SK-N-SH (cell line): ENCODE measurements at regions not wholly inside any gene's neighbourhood (a gene's known extent, or its start where the extent isn't known, plus 50 kb on each side); places are given as distances from the start of the nearest gene placed in this dataset.

Experiments
- CTCF ChIA-PET: fragments of 300-600, 350-600 bp; formaldehyde crosslinking; extraction: SDS; loops from one replicate; lab custom pipeline; 2021; lab: Yijun Ruan, JAX
- POLR2A ChIA-PET: fragments of 350-600 bp; sonication (Branson Sonifier 250); formaldehyde crosslinking; extraction: SDS; loops from one replicate; lab custom pipeline; 2020; ENCODE audit warnings: antibody characterized with exemption, inconsistent platforms; lab: Yijun Ruan, JAX
- DNase-seq: peaks from one replicate; pipeline ENCODE4 v3.0.0; 2012
- H2AFZ ChIP-seq: fragments of 200-600 bp; sonication (generic); 2 replicates; pipeline ENCODE4 v1.8.1; 2016; ENCODE audit warnings: antibody characterized with exemption, mild to moderate bottlenecking, low read depth
- H3F3A ChIP-seq: fragments of 200-600 bp; sonication (generic); replicated peaks from 2 replicates; pipeline ENCODE3; 2016; ENCODE audit warnings: antibody characterized with exemption, mild to moderate bottlenecking; ENCODE audit not compliant: insufficient read depth
- H3K27ac ChIP-seq, 2 experiments: fragments of 200-500 bp in 1 of 2; fragments of 200-600 bp in 1 of 2; sonication (Bioruptor generic) in 1 of 2; sonication (generic), shearing (Covaris generic) in 1 of 2; 2 replicates each; pipeline versions ENCODE4 v1.5.1 to v1.6.1; 2014 to 2016; ENCODE audit warnings: low read depth in 2 of 2, inconsistent platforms in 1 of 2, low read length in 1 of 2, mild to moderate bottlenecking in 1 of 2, mixed read lengths in 1 of 2
- H3K27me3 ChIP-seq: fragments of 200-600 bp; sonication (generic), shearing (Covaris generic); 2 replicates; pipeline ENCODE4 v1.6.1; 2016; ENCODE audit warnings: mixed run types; ENCODE audit not compliant: insufficient read depth
- H3K36me3 ChIP-seq, 2 experiments: fragments of 200-500 bp in 1 of 2; fragments of 200-600 bp in 1 of 2; sonication (Bioruptor generic) in 1 of 2; sonication (generic) in 1 of 2; replicated peaks in 1 of 2; 2 replicates each; pipeline versions ENCODE3 to v1.5.1; 2014 to 2016; ENCODE audit warnings: low read length in 1 of 2, mild to moderate bottlenecking in 1 of 2; ENCODE audit not compliant: insufficient read depth in 2 of 2, control insufficient read depth in 1 of 2
- H3K4me1 ChIP-seq, 2 experiments: fragments of 200-500 bp in 1 of 2; fragments of 200-600 bp in 1 of 2; sonication (Bioruptor generic) in 1 of 2; sonication (generic), shearing (Covaris generic) in 1 of 2; 2 replicates each; pipeline versions ENCODE4 v1.5.1 to v1.6.1; 2014 to 2016; ENCODE audit warnings: low read depth in 1 of 2, low read length in 1 of 2, mixed run types in 1 of 2; ENCODE audit not compliant: insufficient read depth in 2 of 2, control insufficient read depth in 1 of 2
- H3K4me2 ChIP-seq: fragments of 200-600 bp; sonication (generic), shearing (Covaris generic); 2 replicates; pipeline ENCODE4 v1.6.1; 2017; ENCODE audit warnings: mixed run types
- H3K4me3 ChIP-seq, 2 experiments: fragments of 200-500 bp in 1 of 2; fragments of 200-600 bp in 1 of 2; sonication (Bioruptor generic) in 1 of 2; sonication (generic), shearing (Covaris generic) in 1 of 2; 2 replicates each; pipeline versions ENCODE4 v1.5.1 to v1.8.1; 2014 to 2016; ENCODE audit warnings: low read depth in 2 of 2, inconsistent platforms in 1 of 2, low read length in 1 of 2, mild to moderate bottlenecking in 1 of 2, mixed read lengths in 1 of 2, moderate library complexity in 1 of 2
- H3K79me2 ChIP-seq: fragments of 200-600 bp; sonication (generic); 2 replicates; pipeline ENCODE4 v1.8.1; 2017; ENCODE audit warnings: mild to moderate bottlenecking; ENCODE audit not compliant: insufficient read depth
- H3K9ac ChIP-seq: fragments of 200-600 bp; sonication (generic); 2 replicates; pipeline ENCODE4 v1.6.1; 2017; ENCODE audit warnings: mixed run types
- H3K9me2 ChIP-seq: fragments of 200-600 bp; sonication (generic); 2 replicates; pipeline ENCODE4 v1.6.1; 2017; ENCODE audit warnings: mixed run types
- H3K9me3 ChIP-seq: fragments of 200-600 bp; sonication (generic); 2 replicates; pipeline ENCODE4 v1.6.1; 2017; ENCODE audit warnings: mixed run types, mild to moderate bottlenecking, moderate library complexity
- H4K20me1 ChIP-seq: fragments of 200-600 bp; sonication (generic); 2 replicates; pipeline ENCODE4 v1.6.1; 2017; ENCODE audit warnings: mild to moderate bottlenecking, mixed run types; ENCODE audit not compliant: insufficient read depth
- CHD2 ChIP-seq: fragments of 150-350 bp; IDR thresholded peaks from 2 replicates; pipeline ENCODE4 v1.6.1; 2018; ENCODE audit warnings: low read length; ENCODE audit not compliant: partially characterized antibody
- ELF1 ChIP-seq: IDR thresholded peaks from 2 replicates; pipeline ENCODE4 v1.4.0; 2012
- EP300 ChIP-seq, 2 experiments: IDR thresholded peaks; 2 replicates each; pipeline versions ENCODE4 v1.4.0 to v1.6.1; 2012; ENCODE audit warnings: borderline replicate concordance in 1 of 2, low read depth in 1 of 2, low read length in 1 of 2
- EZH2phosphoT487 ChIP-seq: fragments of 200-600 bp; sonication (generic); IDR thresholded peaks from 2 replicates; pipeline ENCODE4 v1.6.1; 2017; ENCODE audit warnings: low read depth, mixed run types, mild to moderate bottlenecking, antibody characterized with exemption, moderate library complexity, borderline replicate concordance
- FOSL2 ChIP-seq: IDR thresholded peaks from 2 replicates; pipeline ENCODE4 v1.4.0; 2012; ENCODE audit warnings: low read depth, mild to moderate bottlenecking, moderate library complexity, borderline replicate concordance
- FOXJ3 ChIP-seq: sonication (generic); formaldehyde crosslinking; IDR thresholded peaks from 2 replicates; pipeline ENCODE4 v1.5.1; 2020; ENCODE audit warnings: mild to moderate bottlenecking, missing genetic modification reagents
- FOXM1 ChIP-seq: IDR thresholded peaks from 2 replicates; pipeline ENCODE4 v1.4.0; 2012; ENCODE audit warnings: low read depth, mild to moderate bottlenecking
- GABPA ChIP-seq: IDR thresholded peaks from 2 replicates; pipeline ENCODE4 v1.4.0; 2012; ENCODE audit warnings: low read depth, mild to moderate bottlenecking
- MXI1 ChIP-seq: IDR thresholded peaks from 2 replicates; pipeline ENCODE4 v1.6.1; 2012; ENCODE audit warnings: mild to moderate bottlenecking, low read depth, low read length, improper control_type of control experiment
- NRF1 ChIP-seq: IDR thresholded peaks from 2 replicates; pipeline ENCODE4 v1.6.1; 2012; ENCODE audit warnings: low read depth, mild to moderate bottlenecking, low read length
- POLR2AphosphoS5 ChIP-seq: IDR thresholded peaks from 2 replicates; pipeline ENCODE4 v1.6.1; 2012; ENCODE audit warnings: low read depth, low read length
- RAD21 ChIP-seq: IDR thresholded peaks from 2 replicates; pipeline ENCODE4 v1.6.1; 2012; ENCODE audit warnings: mild to moderate bottlenecking, low read length
- RCOR1 ChIP-seq: fragments of 150-350 bp; IDR thresholded peaks from 2 replicates; pipeline ENCODE4 v1.6.1; 2017; ENCODE audit warnings: antibody characterized with exemption, low read length
- RXRA ChIP-seq: IDR thresholded peaks from 2 replicates; pipeline ENCODE4 v1.4.0; 2012; ENCODE audit warnings: low read depth, mild to moderate bottlenecking, borderline replicate concordance
- SIN3A ChIP-seq: IDR thresholded peaks from 2 replicates; pipeline ENCODE4 v1.6.1; 2012; ENCODE audit warnings: low read depth, mild to moderate bottlenecking, low read length, moderate library complexity, borderline replicate concordance
- TAF1 ChIP-seq: IDR thresholded peaks from 2 replicates; pipeline ENCODE4 v1.6.1; 2012; ENCODE audit warnings: low read depth, mild to moderate bottlenecking, low read length, moderate library complexity, borderline replicate concordance
- TCF12 ChIP-seq: IDR thresholded peaks from 2 replicates; pipeline ENCODE4 v1.4.0; 2012
- TEAD4 ChIP-seq: IDR thresholded peaks from 2 replicates; pipeline ENCODE4 v1.4.0; 2012; ENCODE audit warnings: mild to moderate bottlenecking, borderline replicate concordance; ENCODE audit not compliant: insufficient read depth
- YY1 ChIP-seq: IDR thresholded peaks from 2 replicates; pipeline ENCODE4 v1.4.0; 2012; ENCODE audit warnings: low read depth, mild to moderate bottlenecking
- WGBS: methylation state at CpG from one replicate; pipeline ENCODE4 v1.1.6; 2017; ENCODE audit warnings: low lambda C conversion rate; 5-methylcytosine and 5-hydroxymethylcytosine counted together
- TF ChIP-seq, protein P1 (sequence below): fragments of 150-350 bp; IDR thresholded peaks from 2 replicates; pipeline ENCODE4 v1.6.1; 2017; ENCODE audit warnings: antibody characterized with exemption, low read length, low read depth, borderline replicate concordance
- TF ChIP-seq, protein P2 (sequence below): IDR thresholded peaks from 2 replicates; pipeline ENCODE4; 2012
- TF ChIP-seq, protein P3 (sequence below): fragments of 200-600 bp; sonication (generic); IDR thresholded peaks from 2 replicates; pipeline ENCODE4 v1.6.1; 2017; ENCODE audit warnings: antibody characterized with exemption, mild to moderate bottlenecking, moderate library complexity
- TF ChIP-seq, protein P4 (sequence below): fragments of 150-350 bp; IDR thresholded peaks from 2 replicates; pipeline ENCODE4 v1.6.1; 2016; ENCODE audit warnings: mild to moderate bottlenecking, low read depth, low read length

DNA sequence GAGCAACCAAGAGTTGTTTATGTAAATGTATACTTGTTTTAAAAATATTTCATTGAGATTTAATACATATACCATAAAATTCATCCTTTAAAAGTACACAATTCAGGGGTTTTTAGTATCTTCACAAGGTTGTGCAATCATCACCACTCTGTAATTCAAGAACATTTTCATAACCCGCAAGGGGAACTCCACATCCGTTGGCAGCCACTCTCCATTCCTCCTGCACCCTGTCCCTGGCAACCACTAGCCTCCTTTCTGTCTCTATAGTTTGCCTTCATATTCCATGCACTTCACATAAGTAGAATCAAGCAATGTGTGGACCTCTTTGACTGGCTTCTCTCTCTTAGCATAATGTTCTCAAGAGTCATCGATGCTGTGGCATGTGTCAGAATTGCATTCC lies 104.2 kb upstream of the PDE10A start:
- Histone ChIP-seq H3K9me2 (no peaks in the 10 kb centered on the region), H3K79me2 (no peaks in the 10 kb centered on the region), H3K27ac (no peak overlapping the region), H2AFZ (no peak overlapping the region), H3K4me1 (no peaks in the 10 kb centered on the region; a peak in 1 of 4 replicates), H3K36me3 (no peaks in the 10 kb centered on the region), H3F3A (no peaks in the 10 kb centered on the region), H3K4me2 (no peak overlapping the region), H3K27me3 (no peaks in the 10 kb centered on the region), H3K4me3 (no peak overlapping the region), H3K9me3 (no peaks in the 10 kb centered on the region), H4K20me1 (no peaks in the 10 kb centered on the region), H3K9ac (no peak overlapping the region)
- no peak for DNase-seq
- TF ChIP-seq ELF1, result no peak
- no peak for TF ChIP-seq TAF1
- no peak for TF ChIP-seq CHD2
- TF ChIP-seq GABPA, result no peak
- no peak for TF ChIP-seq MXI1
- no peak for TF ChIP-seq TCF12
- TF ChIP-seq, protein P1, sequence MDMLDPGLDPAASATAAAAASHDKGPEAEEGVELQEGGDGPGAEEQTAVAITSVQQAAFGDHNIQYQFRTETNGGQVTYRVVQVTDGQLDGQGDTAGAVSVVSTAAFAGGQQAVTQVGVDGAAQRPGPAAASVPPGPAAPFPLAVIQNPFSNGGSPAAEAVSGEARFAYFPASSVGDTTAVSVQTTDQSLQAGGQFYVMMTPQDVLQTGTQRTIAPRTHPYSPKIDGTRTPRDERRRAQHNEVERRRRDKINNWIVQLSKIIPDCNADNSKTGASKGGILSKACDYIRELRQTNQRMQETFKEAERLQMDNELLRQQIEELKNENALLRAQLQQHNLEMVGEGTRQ, result no peak
- CTCF ChIA-PET, result no interaction called here
- POLR2A ChIA-PET, result no interaction called here
- 44% methylated on average over 3 of the region's 3 CpGs for WGBS

DNA sequence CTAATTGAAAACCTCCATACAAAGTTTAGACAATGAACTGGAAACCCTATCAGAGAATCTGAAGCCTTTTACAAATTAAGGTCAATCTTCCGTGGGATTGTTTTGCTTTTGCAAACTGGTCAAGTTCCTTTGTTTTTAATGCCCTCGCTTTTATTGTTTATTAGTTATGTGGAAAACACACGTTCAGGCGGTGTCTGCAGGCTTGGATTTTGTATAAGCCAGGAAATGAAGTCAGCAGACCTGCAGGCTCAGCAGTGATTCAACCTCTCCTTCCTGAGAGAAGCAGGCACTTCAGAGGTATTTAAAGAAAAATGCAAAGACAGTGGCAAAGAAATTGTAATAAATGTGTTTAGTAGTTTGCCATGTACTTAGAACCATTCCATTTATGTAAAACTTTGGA lies 103.4 kb upstream of the PDE10A start:
- Histone ChIP-seq H3F3A (no peaks in the 10 kb centered on the region), H3K9me3 (no peaks in the 10 kb centered on the region), H4K20me1 (no peaks in the 10 kb centered on the region), H3K27ac (no peak overlapping the region), H3K79me2 (no peaks in the 10 kb centered on the region), H3K36me3 (no peaks in the 10 kb centered on the region), H2AFZ (no peak overlapping the region), H3K9me2 (no peaks in the 10 kb centered on the region), H3K9ac (no peak overlapping the region)
- WGBS, result 21% methylated on average over 4 of the region's 4 CpGs
- ChIA-PET POLR2A (no interaction called here), CTCF (no interaction called here)
- TF ChIP-seq RXRA (no peak), CHD2 (no peak), TEAD4 (no peak), FOXM1 (no peak), RAD21 (no peak), SIN3A (no peak), RCOR1 (no peak), TAF1 (no peak), NRF1 (no peak), YY1 (no peak), FOXJ3 (CRISPR knock-in tag) (no peak), EP300 (IDR thresholded peaks at IDR 0.05; ENCODE audit: borderline replicate concordance in 1 of 2, low read depth in 1 of 2, low read length in 1 of 2) (no peak), MXI1 (no peak), TCF12 (no peak), POLR2AphosphoS5 (no peak), EZH2phosphoT487 (no peak), FOSL2 (no peak)
- TF ChIP-seq, protein P2, sequence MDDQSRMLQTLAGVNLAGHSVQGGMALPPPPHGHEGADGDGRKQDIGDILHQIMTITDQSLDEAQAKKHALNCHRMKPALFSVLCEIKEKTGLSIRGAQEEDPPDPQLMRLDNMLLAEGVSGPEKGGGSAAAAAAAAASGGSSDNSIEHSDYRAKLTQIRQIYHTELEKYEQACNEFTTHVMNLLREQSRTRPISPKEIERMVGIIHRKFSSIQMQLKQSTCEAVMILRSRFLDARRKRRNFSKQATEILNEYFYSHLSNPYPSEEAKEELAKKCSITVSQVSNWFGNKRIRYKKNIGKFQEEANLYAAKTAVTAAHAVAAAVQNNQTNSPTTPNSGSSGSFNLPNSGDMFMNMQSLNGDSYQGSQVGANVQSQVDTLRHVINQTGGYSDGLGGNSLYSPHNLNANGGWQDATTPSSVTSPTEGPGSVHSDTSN, result no peak
- TF ChIP-seq, protein P3, sequence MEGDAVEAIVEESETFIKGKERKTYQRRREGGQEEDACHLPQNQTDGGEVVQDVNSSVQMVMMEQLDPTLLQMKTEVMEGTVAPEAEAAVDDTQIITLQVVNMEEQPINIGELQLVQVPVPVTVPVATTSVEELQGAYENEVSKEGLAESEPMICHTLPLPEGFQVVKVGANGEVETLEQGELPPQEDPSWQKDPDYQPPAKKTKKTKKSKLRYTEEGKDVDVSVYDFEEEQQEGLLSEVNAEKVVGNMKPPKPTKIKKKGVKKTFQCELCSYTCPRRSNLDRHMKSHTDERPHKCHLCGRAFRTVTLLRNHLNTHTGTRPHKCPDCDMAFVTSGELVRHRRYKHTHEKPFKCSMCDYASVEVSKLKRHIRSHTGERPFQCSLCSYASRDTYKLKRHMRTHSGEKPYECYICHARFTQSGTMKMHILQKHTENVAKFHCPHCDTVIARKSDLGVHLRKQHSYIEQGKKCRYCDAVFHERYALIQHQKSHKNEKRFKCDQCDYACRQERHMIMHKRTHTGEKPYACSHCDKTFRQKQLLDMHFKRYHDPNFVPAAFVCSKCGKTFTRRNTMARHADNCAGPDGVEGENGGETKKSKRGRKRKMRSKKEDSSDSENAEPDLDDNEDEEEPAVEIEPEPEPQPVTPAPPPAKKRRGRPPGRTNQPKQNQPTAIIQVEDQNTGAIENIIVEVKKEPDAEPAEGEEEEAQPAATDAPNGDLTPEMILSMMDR, result no peak
- TF ChIP-seq, protein P4, sequence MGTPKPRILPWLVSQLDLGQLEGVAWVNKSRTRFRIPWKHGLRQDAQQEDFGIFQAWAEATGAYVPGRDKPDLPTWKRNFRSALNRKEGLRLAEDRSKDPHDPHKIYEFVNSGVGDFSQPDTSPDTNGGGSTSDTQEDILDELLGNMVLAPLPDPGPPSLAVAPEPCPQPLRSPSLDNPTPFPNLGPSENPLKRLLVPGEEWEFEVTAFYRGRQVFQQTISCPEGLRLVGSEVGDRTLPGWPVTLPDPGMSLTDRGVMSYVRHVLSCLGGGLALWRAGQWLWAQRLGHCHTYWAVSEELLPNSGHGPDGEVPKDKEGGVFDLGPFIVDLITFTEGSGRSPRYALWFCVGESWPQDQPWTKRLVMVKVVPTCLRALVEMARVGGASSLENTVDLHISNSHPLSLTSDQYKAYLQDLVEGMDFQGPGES, result no peak
- TF ChIP-seq, all 33 proteins: peak for 0
- Histone ChIP-seq H3K4me2 (no peak overlapping the region), H3K27me3 (no peaks in the 10 kb centered on the region), H3K4me3 (no peak overlapping the region), H3K4me1 (no peaks in the 10 kb centered on the region; a peak in 1 of 4 replicates)
- DNase-seq, result no peak
